Neural cell (in vitro differentiated cells): ENCODE measurements at regions not wholly inside any gene's neighbourhood (a gene's known extent, or its start where the extent isn't known, plus 50 kb on each side); places are given as distances from the start of the nearest gene placed in this dataset.

Experiments
- H2AFZ ChIP-seq: fragments of 200-600, 300-800 bp; sonication (generic), shearing (Covaris generic); 2 replicates; pipeline ENCODE4 v1.6.0; 2014; ENCODE audit warnings: low read depth, mild to moderate bottlenecking, antibody characterized with exemption, low read length, moderate library complexity
- H3F3A ChIP-seq: fragments of 200-600 bp; shearing (Covaris generic); 2 replicates; pipeline ENCODE4 v1.6.1; 2016; ENCODE audit warnings: mild to moderate bottlenecking, moderate library complexity, mixed read lengths, antibody characterized with exemption, low read length; ENCODE audit not compliant: insufficient read depth, poor library complexity, severe bottlenecking
- H3K27ac ChIP-seq: fragments of 200-600, 300-800 bp; sonication (generic), shearing (Covaris generic); 2 replicates; pipeline ENCODE4 v1.5.1; 2014; ENCODE audit warnings: mild to moderate bottlenecking, low read length, moderate library complexity
- H3K27me3 ChIP-seq: fragments of 300-800, 200-600 bp; sonication (generic), shearing (Covaris generic); 2 replicates; pipeline ENCODE4 v1.6.0; 2014; ENCODE audit warnings: mild to moderate bottlenecking, low read depth, low read length, moderate library complexity; ENCODE audit not compliant: insufficient read depth
- H3K36me3 ChIP-seq: fragments of 300-800, 200-600 bp; sonication (generic), shearing (Covaris generic); 2 replicates; pipeline ENCODE4 v1.5.1; 2014; ENCODE audit warnings: mild to moderate bottlenecking, antibody characterized with exemption, low read length, moderate library complexity; ENCODE audit not compliant: insufficient read depth
- H3K4me2 ChIP-seq: fragments of 300-800, 200-600 bp; sonication (generic), shearing (Covaris generic); 2 replicates; pipeline ENCODE4 v1.6.0; 2014; ENCODE audit warnings: mild to moderate bottlenecking, low read length
- H3K4me3 ChIP-seq: fragments of 300-800, 200-600 bp; sonication (generic), shearing (Covaris generic); 2 replicates; pipeline ENCODE4 v1.5.1; 2014; ENCODE audit warnings: mild to moderate bottlenecking, low read length, moderate library complexity
- H3K79me2 ChIP-seq: fragments of 200-600 bp; shearing (Covaris generic); replicated peaks from 2 replicates; pipeline ENCODE4 v1.6.0; 2014; ENCODE audit warnings: mild to moderate bottlenecking, low read length, moderate library complexity; ENCODE audit not compliant: insufficient read depth
- H3K9ac ChIP-seq: fragments of 300-800, 200-600 bp; sonication (generic), shearing (Covaris generic); 2 replicates; pipeline ENCODE4 v1.6.1; 2016; ENCODE audit warnings: mild to moderate bottlenecking, low read length, mixed read lengths
- H3K9me2 ChIP-seq: fragments of 200-600 bp; shearing (Covaris generic); 2 replicates; pipeline ENCODE4 v1.6.1; 2016; ENCODE audit warnings: mild to moderate bottlenecking, low read length, mixed read lengths; ENCODE audit not compliant: insufficient read depth
- H3K9me3 ChIP-seq: fragments of 200-600, 300-800 bp; sonication (generic), shearing (Covaris generic); 2 replicates; pipeline ENCODE4 v1.6.1; 2016; ENCODE audit warnings: mild to moderate bottlenecking, mixed run types, low read length, moderate library complexity, mixed read lengths
- H4K20me1 ChIP-seq: fragments of 200-600 bp; shearing (Covaris generic); 2 replicates; pipeline ENCODE4 v1.6.1; 2016; ENCODE audit warnings: mild to moderate bottlenecking, mixed run types; ENCODE audit not compliant: insufficient read depth
- EP300 ChIP-seq: fragments of 450-650 bp; conservative IDR thresholded peaks from 2 replicates; pipeline ENCODE4 v1.6.1; 2014; ENCODE audit warnings: antibody characterized with exemption, mild to moderate bottlenecking, moderate library complexity; ENCODE audit not compliant: poor library complexity, severe bottlenecking
- EZH2 ChIP-seq: fragments of 200-600, 300-800 bp; shearing (Covaris generic), sonication (generic); IDR thresholded peaks from 2 replicates; pipeline ENCODE4 v1.6.1; 2014; ENCODE audit warnings: antibody characterized with exemption, low read length, borderline replicate concordance, mild to moderate bottlenecking; ENCODE audit not compliant: insufficient read depth, poor library complexity, severe bottlenecking
- MXI1 ChIP-seq: fragments of 450-650 bp; conservative IDR thresholded peaks from 2 replicates; pipeline ENCODE4 v1.6.1; 2014; ENCODE audit warnings: antibody characterized with exemption, mild to moderate bottlenecking; ENCODE audit not compliant: poor library complexity, severe bottlenecking
- POLR2AphosphoS5 ChIP-seq: IDR thresholded peaks from 2 replicates; pipeline ENCODE4 v1.6.1; 2012
- RAD21 ChIP-seq: fragments of 450-650 bp; conservative IDR thresholded peaks from 2 replicates; pipeline ENCODE4 v1.6.1; 2014; ENCODE audit warnings: antibody characterized with exemption, mild to moderate bottlenecking, moderate library complexity
- REST ChIP-seq: IDR thresholded peaks from 2 replicates; pipeline ENCODE4 v1.6.1; 2012; ENCODE audit warnings: borderline replicate concordance
- SMC3 ChIP-seq: fragments of 450-650 bp; conservative IDR thresholded peaks from 2 replicates; pipeline ENCODE4 v1.6.1; 2014; ENCODE audit warnings: antibody characterized with exemption, mild to moderate bottlenecking, moderate library complexity; ENCODE audit not compliant: poor library complexity
- TAF1 ChIP-seq: IDR thresholded peaks from 2 replicates; pipeline ENCODE4 v1.6.1; 2012; ENCODE audit warnings: low read depth
- TF ChIP-seq, protein P1 (sequence below): fragments of 450-650 bp; IDR thresholded peaks from 2 replicates; pipeline ENCODE4 v1.5.1; 2014; ENCODE audit warnings: antibody characterized with exemption, mild to moderate bottlenecking, moderate library complexity; ENCODE audit not compliant: poor library complexity, severe bottlenecking

DNA sequence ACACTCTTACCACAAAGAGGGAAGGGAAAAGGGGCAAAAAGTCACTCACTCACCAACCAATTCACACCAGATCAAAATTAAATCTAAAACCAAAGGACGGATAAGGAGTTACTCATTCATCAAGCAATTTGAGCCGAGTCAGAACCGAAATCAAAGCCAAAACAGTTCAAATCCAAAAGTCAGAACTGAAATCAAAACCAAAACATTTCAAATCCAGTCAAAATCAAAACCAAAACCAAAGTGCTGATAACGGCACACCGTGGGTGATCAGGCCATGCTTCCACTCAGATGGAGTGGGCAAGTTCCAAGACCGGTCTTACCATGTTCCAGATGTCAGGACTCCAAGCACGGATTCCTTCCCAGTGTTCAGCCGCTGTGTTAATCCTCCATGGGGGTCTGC is 139.5 kb downstream of the SLC38A6 start:
- H2AFZ ChIP-seq, result no peak overlapping the region
- H3K27me3 ChIP-seq, result no peaks in the 10 kb centered on the region
- no peaks in the 10 kb centered on the region for H3K36me3 ChIP-seq
- H3K27ac ChIP-seq, result no peak overlapping the region
- H3K9me3 ChIP-seq, result no peaks in the 10 kb centered on the region
- H3K4me2 ChIP-seq, result no peak overlapping the region
- H3F3A ChIP-seq, result no peaks in the 10 kb centered on the region
- no peaks in the 10 kb centered on the region for H3K9me2 ChIP-seq
- H3K79me2 ChIP-seq, result no peaks in the 10 kb centered on the region
- TF ChIP-seq SMC3 (no peak), MXI1 (no peak), EZH2 (no peak), EP300 (no peak)
- TF ChIP-seq, protein P1, sequence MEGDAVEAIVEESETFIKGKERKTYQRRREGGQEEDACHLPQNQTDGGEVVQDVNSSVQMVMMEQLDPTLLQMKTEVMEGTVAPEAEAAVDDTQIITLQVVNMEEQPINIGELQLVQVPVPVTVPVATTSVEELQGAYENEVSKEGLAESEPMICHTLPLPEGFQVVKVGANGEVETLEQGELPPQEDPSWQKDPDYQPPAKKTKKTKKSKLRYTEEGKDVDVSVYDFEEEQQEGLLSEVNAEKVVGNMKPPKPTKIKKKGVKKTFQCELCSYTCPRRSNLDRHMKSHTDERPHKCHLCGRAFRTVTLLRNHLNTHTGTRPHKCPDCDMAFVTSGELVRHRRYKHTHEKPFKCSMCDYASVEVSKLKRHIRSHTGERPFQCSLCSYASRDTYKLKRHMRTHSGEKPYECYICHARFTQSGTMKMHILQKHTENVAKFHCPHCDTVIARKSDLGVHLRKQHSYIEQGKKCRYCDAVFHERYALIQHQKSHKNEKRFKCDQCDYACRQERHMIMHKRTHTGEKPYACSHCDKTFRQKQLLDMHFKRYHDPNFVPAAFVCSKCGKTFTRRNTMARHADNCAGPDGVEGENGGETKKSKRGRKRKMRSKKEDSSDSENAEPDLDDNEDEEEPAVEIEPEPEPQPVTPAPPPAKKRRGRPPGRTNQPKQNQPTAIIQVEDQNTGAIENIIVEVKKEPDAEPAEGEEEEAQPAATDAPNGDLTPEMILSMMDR, result no peak
- H4K20me1 ChIP-seq, result no peaks in the 10 kb centered on the region
- no peak overlapping the region for H3K9ac ChIP-seq
- no peak overlapping the region for H3K4me3 ChIP-seq

DNA sequence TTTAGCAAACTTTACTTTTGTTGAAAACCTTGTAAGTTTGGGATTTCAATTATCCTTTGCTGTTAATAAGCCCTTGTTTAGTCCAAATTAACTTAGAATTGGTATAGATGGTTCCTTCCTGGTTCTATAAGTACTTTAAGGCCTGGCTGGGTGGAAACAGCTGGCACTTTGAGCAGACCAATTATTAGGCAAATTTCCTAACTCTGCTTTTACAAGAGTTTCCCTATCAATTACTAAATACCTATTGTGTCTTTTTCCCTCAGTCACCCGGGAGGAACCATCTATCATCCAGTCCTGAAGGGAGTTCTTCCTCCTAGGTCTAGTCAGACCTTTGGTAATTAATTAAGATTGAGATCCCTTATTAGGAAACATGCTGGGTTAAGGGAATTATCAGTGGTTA is 138.0 kb downstream of the SLC38A6 start:
- H3K27ac ChIP-seq, result no peak overlapping the region
- H4K20me1 ChIP-seq, result no peaks in the 10 kb centered on the region
- H3K9ac ChIP-seq, result no peak overlapping the region
- H3K27me3 ChIP-seq, result no peaks in the 10 kb centered on the region
- no peaks in the 10 kb centered on the region for H3K79me2 ChIP-seq
- H3K9me2 ChIP-seq, result no peaks in the 10 kb centered on the region
- H3K4me2 ChIP-seq, result no peak overlapping the region
- no peaks in the 10 kb centered on the region for H3K36me3 ChIP-seq
- TF ChIP-seq EZH2 (no peak), TAF1 (no peak), REST (no peak), POLR2AphosphoS5 (no peak), RAD21 (no peak), MXI1 (no peak), SMC3 (no peak), EP300 (no peak)
- TF ChIP-seq, protein P1, result no peak
- no peak overlapping the region for H2AFZ ChIP-seq
- no peak overlapping the region for H3K4me3 ChIP-seq
- H3K9me3 ChIP-seq, result no peaks in the 10 kb centered on the region
- H3F3A ChIP-seq, result no peaks in the 10 kb centered on the region
